ENCODE measurements at regions not wholly inside any gene's neighbourhood (a gene's known extent, or its start where the extent isn't known, plus 50 kb on each side); places are given as distances from the start of the nearest gene placed in this dataset.

GRCh38 chr5:35477911-35478310 is 139.8 kb upstream of the SPEF2 start:
- no peak for DNase-seq

- DNase-seq = no peak
These were observed 140.3 kb upstream of the SPEF2 start for GRCh38 chr5:35477321-35477720.

GRCh38 chr5:35476797-35477196 is 140.9 kb upstream of the SPEF2 start:
- DNase-seq = no peak

DNA sequence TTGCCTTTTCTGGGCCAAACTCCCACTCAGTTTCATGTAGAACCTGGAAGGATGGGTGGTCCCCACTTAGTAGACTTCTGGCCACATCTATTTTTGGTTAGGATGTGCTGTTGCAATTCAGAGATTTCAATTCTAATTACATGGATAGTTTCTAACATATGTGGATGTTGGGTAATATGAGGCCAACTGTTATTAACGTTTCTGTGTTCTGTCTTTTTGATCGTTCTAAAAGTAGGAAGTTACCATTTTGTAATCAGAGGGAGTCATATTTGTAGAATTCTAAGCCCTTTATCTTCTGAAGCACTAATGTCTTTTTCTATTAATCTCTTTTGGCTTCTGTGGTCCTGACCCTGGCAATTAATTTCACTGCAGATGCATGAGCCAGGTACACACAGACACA is 141.6 kb upstream of the SPEF2 start:
- no peak for DNase-seq

- DNase-seq = no peak
These were observed 144.1 kb upstream of the SPEF2 start for GRCh38 chr5:35473589-35473988.

GRCh38 chr5:35470866-35471265 is 146.8 kb upstream of the SPEF2 start:
- no peak for DNase-seq

DNA sequence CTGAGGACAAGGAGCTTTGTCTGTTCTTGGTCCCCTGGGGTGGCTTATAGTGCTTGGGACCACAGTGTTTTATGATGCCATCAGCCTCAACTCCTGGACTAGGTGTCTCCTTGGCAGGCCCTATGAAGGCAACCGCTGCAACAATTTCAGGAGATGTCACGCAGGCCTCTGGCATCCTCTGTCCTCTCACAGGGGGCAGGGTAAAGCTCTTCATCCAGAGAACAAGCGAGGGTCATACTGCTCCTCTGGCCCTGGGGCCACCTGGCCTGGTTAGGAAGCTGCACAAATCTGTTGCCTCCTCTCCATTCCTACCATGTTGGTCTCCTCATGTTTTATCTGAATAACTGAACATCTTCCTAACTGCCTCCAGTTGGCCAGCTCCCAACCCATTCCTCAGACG is 148.9 kb upstream of the SPEF2 start:
- DNase-seq = no peak

GRCh38 chr5:35466746-35467145 is 150.9 kb upstream of the SPEF2 start:
- no peak for DNase-seq

GRCh38 chr5:35464757-35465156 is 152.9 kb upstream of the SPEF2 start:
- DNase-seq = no peak

DNA sequence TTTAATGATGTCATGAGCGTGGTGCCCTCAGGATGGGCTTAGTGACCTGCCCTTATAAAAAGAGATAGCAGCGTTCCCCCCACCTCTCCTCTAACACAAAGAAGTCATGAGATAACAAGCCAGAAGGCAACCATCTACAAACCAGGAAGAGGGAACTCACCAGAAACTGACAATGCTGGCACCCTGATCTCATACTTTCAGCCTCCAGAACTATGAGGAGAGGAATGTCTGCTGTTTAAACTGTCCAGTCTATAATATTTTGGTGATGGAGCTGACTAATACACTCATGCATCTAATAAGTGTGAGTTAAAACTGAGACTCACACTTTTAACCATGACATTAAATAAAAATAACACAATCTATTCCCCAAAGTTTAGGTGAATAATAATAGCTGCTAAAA is 156.1 kb upstream of the SPEF2 start:
- DNase-seq = no peak

- DNase-seq = no peak
These were observed 158.8 kb upstream of the SPEF2 start for GRCh38 chr5:35458824-35459207.

DNA sequence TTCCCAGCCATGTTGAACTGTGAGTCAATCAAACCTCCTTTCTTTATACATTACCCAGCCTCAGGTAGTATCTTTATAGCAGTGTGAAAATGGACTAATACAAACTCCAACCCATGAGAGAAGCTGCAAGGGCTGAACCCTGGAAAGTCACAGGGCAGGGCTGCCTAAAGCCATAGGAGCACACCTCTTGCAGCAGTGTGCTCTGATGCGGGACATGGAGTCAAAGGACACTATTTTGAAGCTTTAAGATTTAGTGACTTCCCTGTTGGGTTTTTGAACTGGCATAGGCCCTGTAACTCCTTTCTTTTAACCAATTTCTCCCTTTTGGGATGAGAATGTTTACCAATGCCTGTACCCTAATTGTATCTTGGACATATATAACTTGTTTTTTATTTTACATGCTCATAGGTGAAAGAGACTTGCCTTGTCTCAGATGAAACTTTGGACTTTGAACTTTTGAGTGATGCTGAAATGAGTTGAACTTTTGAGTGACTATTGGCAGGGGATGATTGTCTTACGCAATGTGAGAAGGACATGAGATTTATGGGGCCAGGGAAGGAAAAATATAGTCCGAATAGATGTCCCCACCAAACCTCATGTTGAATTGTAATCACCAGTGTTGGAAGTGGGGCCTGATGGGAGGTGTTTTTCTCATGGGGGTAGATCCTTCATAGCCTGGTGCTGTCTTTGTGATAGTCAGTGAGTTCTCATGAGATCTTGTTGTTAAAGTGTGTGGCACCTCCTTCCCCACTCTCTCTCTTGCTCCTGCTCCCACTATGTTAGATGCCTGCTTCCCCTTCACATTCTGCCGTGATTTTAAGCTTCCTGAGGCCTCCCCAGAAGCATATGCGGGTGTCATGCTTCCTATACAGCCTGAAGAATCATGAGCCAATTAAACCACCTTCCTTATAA is 159.5 kb upstream of the SPEF2 start:
- no peak for DNase-seq

GRCh38 chr5:35456506-35456905 is 161.2 kb upstream of the SPEF2 start:
- no peak for DNase-seq

- DNase-seq = no peak
These were observed 163.6 kb upstream of the SPEF2 start for GRCh38 chr5:35454011-35454525.

DNA sequence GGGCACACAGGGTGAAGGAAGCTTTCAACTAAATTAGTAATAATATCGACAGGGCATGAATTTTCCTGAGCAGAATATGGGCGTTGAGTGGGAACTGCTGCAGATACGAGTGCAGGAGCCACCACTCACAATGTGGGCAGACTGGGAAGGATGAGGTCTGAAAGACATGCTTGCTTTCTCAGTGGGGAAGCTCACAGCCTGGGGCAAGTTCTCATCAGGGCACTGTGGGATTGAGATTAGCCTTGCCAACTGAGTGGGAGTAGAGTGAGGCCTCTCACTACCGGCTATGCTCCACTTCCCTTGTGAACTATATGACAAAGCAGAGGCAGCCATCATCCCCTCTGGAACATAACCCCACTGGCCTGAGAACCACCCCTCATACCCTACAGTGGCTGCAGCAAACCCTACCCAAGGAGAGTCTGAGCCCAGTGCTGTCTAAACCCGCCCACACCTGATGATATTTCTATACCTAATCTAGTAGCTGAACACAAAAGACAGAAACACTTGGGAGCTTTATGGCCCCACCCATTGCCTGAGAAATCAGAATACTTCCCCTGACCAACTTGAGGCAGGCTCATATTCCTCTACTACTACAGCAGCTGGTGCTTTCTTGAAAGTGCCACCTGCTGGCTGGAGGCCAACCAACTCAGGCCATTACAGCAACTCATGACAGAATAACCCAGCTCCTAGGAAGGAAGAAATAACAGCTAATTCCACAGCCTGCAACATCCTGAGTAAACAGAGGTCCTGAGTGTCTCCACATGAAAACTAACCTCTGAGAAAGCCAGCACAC is 173.7 kb upstream of the SPEF2 start:
- DNase-seq = no peak

- DNase-seq = no peak
These were observed 174.6 kb upstream of the SPEF2 start for GRCh38 chr5:35442885-35443639.

GRCh38 chr5:35440409-35440808 is 177.3 kb upstream of the SPEF2 start:
- no peak for DNase-seq

- no peak for DNase-seq
These were observed 178.9 kb upstream of the SPEF2 start for GRCh38 chr5:35438786-35439185.

- DNase-seq = no peak
These were observed 179.4 kb upstream of the SPEF2 start for GRCh38 chr5:35438288-35438687.

GRCh38 chr5:35436400-35437057 is 181.1 kb upstream of the SPEF2 start:
- DNase-seq = no peak

GRCh38 chr5:35430381-35431162 is 187.1 kb upstream of the SPEF2 start:
- no peak for DNase-seq

DNA sequence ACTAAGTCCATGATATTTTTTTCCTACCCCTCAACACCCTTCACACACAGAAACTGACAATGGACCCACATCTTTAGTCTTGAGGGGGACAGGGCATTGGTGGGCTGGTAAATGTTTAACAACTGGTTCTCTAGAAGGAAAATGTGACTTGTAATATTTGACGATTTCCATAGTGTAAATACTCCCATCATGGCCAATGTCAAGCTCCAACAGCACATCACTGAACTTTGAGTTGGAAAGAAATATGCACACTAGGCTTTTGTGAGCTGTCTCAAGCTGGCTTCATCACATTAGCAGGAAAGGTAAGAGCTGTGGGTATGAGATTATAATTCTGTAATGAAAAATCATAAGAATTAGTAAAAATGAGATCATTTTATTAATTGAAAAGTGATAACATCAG is 189.9 kb upstream of the PRLR start:
- DNase-seq = no peak
